GM23338 (cell line): ENCODE measurements at regions not wholly inside any gene's neighbourhood (a gene's known extent, or its start where the extent isn't known, plus 50 kb on each side); places are given as distances from the start of the nearest gene placed in this dataset.

Experiments
- ATAC-seq: fragments of 200-7000 bp; cut with Tn5 transposase; 3 replicates; pipeline ENCODE4 v1.9.1; 2020
- DNase-seq: peaks from one replicate; pipeline ENCODE4 v3.0.0-alpha.2; 2015; ENCODE audit warnings: low spot score
- H2AFZ ChIP-seq: fragments of 200-600 bp; sonication (generic); 2 replicates; pipeline ENCODE4 v1.8.0; 2016; ENCODE audit warnings: antibody characterized with exemption, mild to moderate bottlenecking, moderate library complexity
- H3F3A ChIP-seq: fragments of 200-600 bp; sonication (generic); replicated peaks from 2 replicates; pipeline ENCODE4 v1.8.0; 2017; ENCODE audit warnings: antibody characterized with exemption, mixed run types, low read depth
- H3K27ac ChIP-seq: fragments of 200-600 bp; sonication (generic); 2 replicates; pipeline ENCODE4 v1.6.1; 2016; ENCODE audit warnings: low read depth
- H3K27me3 ChIP-seq: fragments of 200-600 bp; sonication (generic); 2 replicates; pipeline ENCODE4 v1.8.0; 2016; ENCODE audit warnings: mild to moderate bottlenecking, mixed run types, moderate library complexity; ENCODE audit not compliant: insufficient read depth
- H3K36me3 ChIP-seq: fragments of 200-600 bp; sonication (generic); 2 replicates; pipeline ENCODE4 v1.8.0; 2016; ENCODE audit warnings: mild to moderate bottlenecking; ENCODE audit not compliant: insufficient read depth
- H3K4me1 ChIP-seq: fragments of 200-600 bp; sonication (generic); 2 replicates; pipeline ENCODE4 v1.8.0; 2016; ENCODE audit warnings: mild to moderate bottlenecking, moderate library complexity; ENCODE audit not compliant: insufficient read depth
- H3K4me2 ChIP-seq: fragments of 200-600 bp; sonication (generic); 2 replicates; pipeline ENCODE4 v1.7.1; 2017; ENCODE audit warnings: mixed run types
- H3K4me3 ChIP-seq: fragments of 200-600 bp; sonication (generic); 2 replicates; pipeline ENCODE4 v1.6.1; 2016; ENCODE audit warnings: mixed run types
- H3K79me2 ChIP-seq: fragments of 200-600 bp; sonication (generic); replicated peaks from 2 replicates; pipeline ENCODE4 v1.8.0; 2017; ENCODE audit warnings: mild to moderate bottlenecking; ENCODE audit not compliant: insufficient read depth
- H3K9me2 ChIP-seq: fragments of 200-600 bp; sonication (generic); 2 replicates; pipeline ENCODE4 v1.8.0; 2017; ENCODE audit not compliant: insufficient read depth
- H4K20me1 ChIP-seq: fragments of 200-600 bp; sonication (generic); replicated peaks from 2 replicates; pipeline ENCODE4 v1.8.0; 2017; ENCODE audit warnings: mild to moderate bottlenecking; ENCODE audit not compliant: insufficient read depth
- H3K27ac Mint-ChIP-seq: 2 replicates; pipeline ENCODE4 v1.8.0; 2020; ENCODE audit warnings: inconsistent platforms, mild to moderate bottlenecking, moderate library complexity, mixed read lengths
- H3K27me3 Mint-ChIP-seq: 3 replicates; pipeline ENCODE4 v1.8.0; 2022; ENCODE audit warnings: low read depth, mild to moderate bottlenecking, moderate library complexity, mixed read lengths, inconsistent platforms; ENCODE audit not compliant: insufficient read depth, poor library complexity
- H3K36me3 Mint-ChIP-seq: 3 replicates; pipeline ENCODE4 v1.8.0; 2021; ENCODE audit warnings: low read depth, mild to moderate bottlenecking, inconsistent platforms, moderate library complexity, mixed read lengths
- H3K4me1 Mint-ChIP-seq: 3 replicates; pipeline ENCODE4 v1.8.0; 2020; ENCODE audit warnings: mild to moderate bottlenecking, inconsistent platforms, mixed read lengths
- H3K4me3 Mint-ChIP-seq: 3 replicates; pipeline ENCODE4 v1.8.0; 2021; ENCODE audit warnings: moderate library complexity, mild to moderate bottlenecking, inconsistent platforms, mixed read lengths
- H3K9me3 Mint-ChIP-seq: 3 replicates; pipeline ENCODE4 v1.8.0; 2020; ENCODE audit warnings: moderate library complexity, mild to moderate bottlenecking, inconsistent platforms, mixed read lengths
- CTCF ChIP-seq, 2 experiments: fragments of 200-600 bp in 1 of 2; sonication (generic) in 1 of 2; conservative IDR thresholded peaks; 2 replicates each; pipeline versions ENCODE4 v1.5.1 to v1.6.1; 2016 to 2017; ENCODE audit warnings: antibody characterized with exemption in 2 of 2, low read depth in 2 of 2, mild to moderate bottlenecking in 2 of 2, moderate library complexity in 1 of 2
- ETS1 ChIP-seq: IDR thresholded peaks from 2 replicates; pipeline ENCODE4 v1.6.1; 2016; ENCODE audit warnings: antibody characterized with exemption
- EZH2 ChIP-seq: fragments of 200-600 bp; sonication (generic); IDR thresholded peaks from one replicate; pipeline ENCODE4 v1.8.0; 2017; ENCODE audit warnings: antibody characterized with exemption, mild to moderate bottlenecking, low read depth; ENCODE audit not compliant: unreplicated experiment
- EZH2phosphoT487 ChIP-seq: fragments of 200-600 bp; sonication (generic); IDR thresholded peaks from one replicate; pipeline ENCODE4 v1.8.1; 2018; ENCODE audit warnings: antibody characterized with exemption; ENCODE audit not compliant: unreplicated experiment
- NANOG ChIP-seq: IDR thresholded peaks from 2 replicates; pipeline ENCODE4 v1.6.1; 2016; ENCODE audit warnings: antibody characterized with exemption, borderline replicate concordance
- POLR2AphosphoS5 ChIP-seq: IDR thresholded peaks from 2 replicates; pipeline ENCODE4 v1.6.1; 2016; ENCODE audit warnings: antibody characterized with exemption, low read depth
- ZNF114 ChIP-seq: fragments of 250-450 bp; sonication (Bioruptor Pico); IDR thresholded peaks from 2 replicates; pipeline ENCODE4 v1.5.0; 2020; ENCODE audit warnings: mild to moderate bottlenecking, moderate library complexity
- ZNF331 ChIP-seq: fragments of 250-450 bp; sonication (Bioruptor Pico); IDR thresholded peaks from 2 replicates; pipeline ENCODE4 v1.5.0; 2020; ENCODE audit warnings: low read depth, mild to moderate bottlenecking, moderate library complexity
- ZNF462 ChIP-seq: fragments of 250-450 bp; sonication (Bioruptor Pico); IDR thresholded peaks from 2 replicates; pipeline ENCODE4 v1.5.0; 2020; ENCODE audit warnings: mild to moderate bottlenecking, moderate library complexity
- TF ChIP-seq, protein P1 (sequence below): IDR thresholded peaks from one replicate; pipeline ENCODE4 v1.6.1; 2018; ENCODE audit warnings: antibody characterized with exemption; ENCODE audit not compliant: unreplicated experiment

DNA sequence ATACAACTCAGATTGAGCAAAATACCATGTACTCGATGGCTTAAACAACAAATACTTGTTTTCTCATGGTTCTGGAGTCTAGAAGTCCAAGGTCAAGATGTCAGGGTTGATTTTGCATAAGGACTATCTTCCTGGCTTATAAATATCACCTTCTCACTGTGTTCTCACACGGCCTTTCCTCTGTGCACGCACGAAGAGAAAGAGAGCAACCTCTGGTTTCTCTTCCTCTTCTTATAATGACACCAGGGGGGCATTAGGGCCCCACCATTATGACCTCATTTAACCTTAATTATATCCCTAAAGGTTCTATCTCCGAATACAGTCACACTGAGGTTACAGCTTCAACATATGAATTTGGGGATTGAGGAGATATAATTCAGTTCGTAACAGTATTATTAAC is 504.0 kb downstream of the MAGEE1 start:
- no peaks in the 10 kb centered on the region for H3F3A ChIP-seq
- no peaks in the 10 kb centered on the region for H3K27me3 ChIP-seq
- no peak overlapping the region for H2AFZ ChIP-seq
- no peaks in the 10 kb centered on the region for H3K4me1 Mint-ChIP-seq
- H3K27ac ChIP-seq, result no peak overlapping the region
- no peaks in the 10 kb centered on the region for H3K9me2 ChIP-seq
- no peak overlapping the region for H3K4me3 ChIP-seq
- no peak overlapping the region for H3K4me2 ChIP-seq
- no peak for ATAC-seq
- no peaks in the 10 kb centered on the region for H3K4me1 ChIP-seq
- no peaks in the 10 kb centered on the region for H3K27me3 Mint-ChIP-seq
- H3K79me2 ChIP-seq, result no peaks in the 10 kb centered on the region
- DNase-seq, result no peak
- no peaks in the 10 kb centered on the region; the same call in 2 of the 3 replicates for H3K36me3 Mint-ChIP-seq
- no peaks in the 10 kb centered on the region for H4K20me1 ChIP-seq
- TF ChIP-seq POLR2AphosphoS5, result no peak
- TF ChIP-seq EZH2phosphoT487, result no peak
- TF ChIP-seq, protein P1, sequence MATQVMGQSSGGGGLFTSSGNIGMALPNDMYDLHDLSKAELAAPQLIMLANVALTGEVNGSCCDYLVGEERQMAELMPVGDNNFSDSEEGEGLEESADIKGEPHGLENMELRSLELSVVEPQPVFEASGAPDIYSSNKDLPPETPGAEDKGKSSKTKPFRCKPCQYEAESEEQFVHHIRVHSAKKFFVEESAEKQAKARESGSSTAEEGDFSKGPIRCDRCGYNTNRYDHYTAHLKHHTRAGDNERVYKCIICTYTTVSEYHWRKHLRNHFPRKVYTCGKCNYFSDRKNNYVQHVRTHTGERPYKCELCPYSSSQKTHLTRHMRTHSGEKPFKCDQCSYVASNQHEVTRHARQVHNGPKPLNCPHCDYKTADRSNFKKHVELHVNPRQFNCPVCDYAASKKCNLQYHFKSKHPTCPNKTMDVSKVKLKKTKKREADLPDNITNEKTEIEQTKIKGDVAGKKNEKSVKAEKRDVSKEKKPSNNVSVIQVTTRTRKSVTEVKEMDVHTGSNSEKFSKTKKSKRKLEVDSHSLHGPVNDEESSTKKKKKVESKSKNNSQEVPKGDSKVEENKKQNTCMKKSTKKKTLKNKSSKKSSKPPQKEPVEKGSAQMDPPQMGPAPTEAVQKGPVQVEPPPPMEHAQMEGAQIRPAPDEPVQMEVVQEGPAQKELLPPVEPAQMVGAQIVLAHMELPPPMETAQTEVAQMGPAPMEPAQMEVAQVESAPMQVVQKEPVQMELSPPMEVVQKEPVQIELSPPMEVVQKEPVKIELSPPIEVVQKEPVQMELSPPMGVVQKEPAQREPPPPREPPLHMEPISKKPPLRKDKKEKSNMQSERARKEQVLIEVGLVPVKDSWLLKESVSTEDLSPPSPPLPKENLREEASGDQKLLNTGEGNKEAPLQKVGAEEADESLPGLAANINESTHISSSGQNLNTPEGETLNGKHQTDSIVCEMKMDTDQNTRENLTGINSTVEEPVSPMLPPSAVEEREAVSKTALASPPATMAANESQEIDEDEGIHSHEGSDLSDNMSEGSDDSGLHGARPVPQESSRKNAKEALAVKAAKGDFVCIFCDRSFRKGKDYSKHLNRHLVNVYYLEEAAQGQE, result no peak
- no peak for TF ChIP-seq CTCF (conservative IDR thresholded peaks at IDR 0.05; ENCODE audit: low read depth in 2 of 2)
- TF ChIP-seq ZNF331 (CRISPR knock-in tag), result no peak
- no peak for TF ChIP-seq EZH2
- TF ChIP-seq NANOG, result no peak
- no peak for TF ChIP-seq ZNF114
- peaks cover 29% of the 10 kb centered on the region for H3K9me3 Mint-ChIP-seq
- H3K27ac Mint-ChIP-seq, result no peak overlapping the region
- H3K36me3 ChIP-seq, result no peaks in the 10 kb centered on the region
- H3K4me3 Mint-ChIP-seq, result no peak overlapping the region

DNA sequence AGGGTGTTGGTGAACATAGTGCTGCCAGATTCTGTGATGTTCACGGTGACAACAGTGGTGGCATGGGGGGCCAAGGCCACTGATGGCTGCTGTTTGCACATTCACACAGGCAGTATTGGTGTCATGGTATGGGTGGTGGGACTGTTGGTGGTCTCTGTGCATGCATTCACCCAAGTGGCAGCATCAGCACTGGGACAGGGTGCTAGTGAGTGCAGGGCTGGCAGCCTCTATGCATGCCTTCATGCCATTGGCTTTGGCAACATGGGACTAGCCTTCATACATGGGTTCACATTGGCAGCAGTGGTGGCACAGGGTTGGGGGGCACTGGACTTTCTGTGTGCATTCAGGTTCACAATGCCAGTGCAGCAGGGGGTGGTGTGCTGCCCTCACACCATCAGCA is 489.7 kb upstream of the FGF16 start:
- Mint-ChIP-seq H3K4me1 (no peaks in the 10 kb centered on the region), H3K27ac (no peak overlapping the region), H3K27me3 (peaks cover 6% of the 10 kb centered on the region), H3K36me3 (peaks cover 20% of the 10 kb centered on the region; the same call in 2 of the 3 replicates), H3K9me3 (peaks cover 66% of the 10 kb centered on the region), H3K4me3 (no peak overlapping the region)
- Histone ChIP-seq H3K79me2 (no peaks in the 10 kb centered on the region), H3K36me3 (no peaks in the 10 kb centered on the region), H3F3A (no peaks in the 10 kb centered on the region), H3K4me1 (no peaks in the 10 kb centered on the region), H3K4me3 (no peak overlapping the region), H2AFZ (no peak overlapping the region), H3K27me3 (no peaks in the 10 kb centered on the region), H4K20me1 (no peaks in the 10 kb centered on the region), H3K9me2 (no peaks in the 10 kb centered on the region), H3K27ac (no peak overlapping the region), H3K4me2 (no peak overlapping the region)
- ATAC-seq (no peak), DNase-seq (no peak)
- TF ChIP-seq EZH2phosphoT487 (no peak), ZNF462 (no peak), EZH2 (no peak), ZNF114 (no peak), ETS1 (no peak)
